ENCODE measurements at regions not wholly inside any gene's neighbourhood (a gene's known extent, or its start where the extent isn't known, plus 50 kb on each side); places are given as distances from the start of the nearest gene placed in this dataset.
"Not testable (repeated sequence)": the region's sequence is repeated elsewhere in the genome, so short reads cannot be mapped to it uniquely, and the experiment has no call there.

DNA sequence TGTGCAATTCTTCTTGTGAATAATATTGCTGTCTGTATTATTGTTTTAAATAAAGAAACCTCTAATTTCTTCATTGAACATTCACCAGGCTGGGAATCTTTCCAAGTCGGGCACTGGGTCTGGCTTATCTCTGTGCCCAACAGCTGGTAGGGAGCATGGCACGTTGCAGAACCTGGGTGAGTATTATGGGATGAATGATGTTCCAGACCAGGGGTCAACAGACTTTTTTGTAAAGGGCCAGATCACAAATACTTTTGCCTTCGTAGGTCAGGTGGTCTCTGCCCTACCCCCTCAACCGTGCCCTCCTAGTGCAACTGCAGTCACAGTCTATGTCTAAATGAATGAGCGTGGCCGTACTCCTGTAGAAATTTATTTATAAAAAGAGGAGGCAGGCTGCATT lies 81.6 kb upstream of the FOXQ1 start:
- DNase-seq, result no peak

DNA sequence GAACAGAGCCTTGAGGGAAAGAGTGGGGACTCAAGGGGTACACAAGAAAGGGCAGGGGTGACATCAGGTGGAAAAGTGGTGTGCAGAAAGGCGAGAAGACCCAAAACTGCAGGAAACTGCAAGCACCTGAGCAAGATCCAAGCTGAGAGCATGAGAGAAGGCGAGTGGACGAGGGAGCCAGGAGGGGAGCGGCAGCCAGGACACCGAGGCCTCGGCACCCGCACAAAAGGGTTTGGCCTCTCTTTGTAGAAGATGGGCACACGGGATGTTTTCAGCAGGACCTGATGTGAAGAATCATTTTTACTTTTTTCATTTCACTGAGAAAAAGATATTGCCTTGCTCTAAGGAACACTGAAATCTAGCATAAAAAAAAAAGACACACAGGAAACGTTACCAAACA lies 82.1 kb upstream of the FOXQ1 start:
- DNase-seq, result no peak

DNA sequence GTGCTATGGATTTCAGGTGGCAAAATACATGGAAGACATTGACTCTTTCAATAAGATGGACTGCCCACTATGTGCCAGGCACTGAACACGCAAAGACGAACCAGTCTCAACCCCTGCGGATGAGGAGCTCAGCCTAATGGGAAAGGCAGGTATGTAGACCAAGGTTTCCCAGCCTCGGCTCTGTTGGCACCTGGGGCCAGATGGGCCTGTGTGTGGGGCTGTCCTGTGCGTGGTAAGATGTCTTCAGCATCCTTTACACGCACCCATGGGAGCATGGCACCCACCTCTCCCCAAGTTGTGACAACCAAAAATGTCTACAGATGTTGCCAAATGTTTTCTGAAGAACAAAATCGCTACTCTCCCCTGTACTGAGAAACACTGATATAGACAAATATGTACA lies 82.6 kb upstream of the FOXQ1 start:
- DNase-seq, result no peak

DNA sequence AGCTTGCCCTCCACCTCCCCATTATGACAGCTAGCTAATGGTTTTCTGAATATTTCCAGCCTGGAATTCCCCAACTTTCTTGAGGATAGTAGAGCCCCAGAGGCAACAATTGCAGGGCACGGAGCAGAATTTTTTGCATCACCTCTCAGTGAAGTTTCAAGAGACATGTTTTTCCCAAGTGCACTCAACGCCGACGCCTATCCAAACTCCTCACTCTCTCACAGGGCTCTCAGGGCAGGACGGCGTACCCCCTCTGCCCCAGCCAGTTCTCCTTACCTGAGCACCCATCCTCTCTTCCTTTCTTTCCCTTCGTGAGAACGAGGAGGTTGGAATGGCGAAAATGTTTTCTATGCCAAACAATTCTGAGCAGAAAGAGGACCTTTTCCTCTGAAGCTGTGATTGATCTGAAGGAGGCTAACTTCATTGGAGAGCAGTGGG lies 83.1 kb upstream of the FOXQ1 start:
- no peak for DNase-seq

DNA sequence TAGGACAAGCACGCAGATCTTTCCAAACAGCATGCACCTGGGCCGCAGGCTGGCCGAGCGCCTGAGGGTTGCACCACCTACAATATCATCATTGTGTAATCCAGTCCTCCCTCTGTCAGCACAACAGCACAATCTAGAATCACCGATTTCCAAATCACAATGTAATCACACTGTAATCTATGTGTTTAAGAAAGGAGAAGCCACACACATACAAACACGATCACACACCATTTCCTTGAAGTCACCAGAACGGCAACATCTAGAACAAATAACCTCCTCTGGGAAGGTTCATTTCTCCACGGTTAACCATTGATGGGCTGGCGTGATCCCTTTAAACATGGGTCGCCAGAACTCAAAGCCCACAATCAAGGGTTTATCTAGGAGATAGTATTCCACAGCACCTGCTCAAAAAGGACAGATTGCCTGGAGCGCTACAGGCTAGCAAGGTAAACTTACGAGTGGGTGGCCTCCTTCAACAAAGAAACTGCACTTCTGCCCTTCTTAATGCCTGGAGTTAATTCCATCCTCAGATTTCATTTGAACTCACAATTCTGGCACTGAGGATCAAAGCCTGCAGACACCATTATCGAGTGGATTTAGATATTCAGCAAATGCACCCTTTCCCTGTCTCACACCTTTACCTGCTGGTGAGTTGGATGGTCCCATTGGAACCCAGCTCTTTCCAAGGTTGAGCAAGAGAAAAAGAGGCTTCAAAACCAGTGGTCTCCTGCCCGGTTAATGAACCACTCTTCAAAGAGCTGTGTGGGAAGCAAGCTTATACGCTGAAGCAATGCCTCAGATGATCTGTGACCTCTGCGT lies 83.8 kb upstream of the FOXQ1 start:
- no peak for DNase-seq

DNA sequence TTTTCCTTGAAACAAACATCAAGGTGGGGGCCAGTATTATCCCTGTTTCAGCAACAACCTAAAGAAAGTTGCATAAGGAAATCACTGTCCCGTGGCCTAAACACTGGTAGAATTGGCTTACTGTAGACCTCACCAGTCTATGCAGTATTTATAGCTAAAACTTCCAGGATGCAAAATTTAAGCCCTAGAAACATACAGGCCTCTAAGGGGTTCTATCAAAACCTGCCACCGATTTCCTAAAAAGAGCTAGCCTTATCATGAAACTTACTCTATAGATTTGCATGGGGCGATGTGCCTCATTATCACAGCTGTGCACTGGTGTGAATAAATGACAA lies 84.3 kb upstream of the FOXQ1 start:
- DNase-seq, result no peak

DNA sequence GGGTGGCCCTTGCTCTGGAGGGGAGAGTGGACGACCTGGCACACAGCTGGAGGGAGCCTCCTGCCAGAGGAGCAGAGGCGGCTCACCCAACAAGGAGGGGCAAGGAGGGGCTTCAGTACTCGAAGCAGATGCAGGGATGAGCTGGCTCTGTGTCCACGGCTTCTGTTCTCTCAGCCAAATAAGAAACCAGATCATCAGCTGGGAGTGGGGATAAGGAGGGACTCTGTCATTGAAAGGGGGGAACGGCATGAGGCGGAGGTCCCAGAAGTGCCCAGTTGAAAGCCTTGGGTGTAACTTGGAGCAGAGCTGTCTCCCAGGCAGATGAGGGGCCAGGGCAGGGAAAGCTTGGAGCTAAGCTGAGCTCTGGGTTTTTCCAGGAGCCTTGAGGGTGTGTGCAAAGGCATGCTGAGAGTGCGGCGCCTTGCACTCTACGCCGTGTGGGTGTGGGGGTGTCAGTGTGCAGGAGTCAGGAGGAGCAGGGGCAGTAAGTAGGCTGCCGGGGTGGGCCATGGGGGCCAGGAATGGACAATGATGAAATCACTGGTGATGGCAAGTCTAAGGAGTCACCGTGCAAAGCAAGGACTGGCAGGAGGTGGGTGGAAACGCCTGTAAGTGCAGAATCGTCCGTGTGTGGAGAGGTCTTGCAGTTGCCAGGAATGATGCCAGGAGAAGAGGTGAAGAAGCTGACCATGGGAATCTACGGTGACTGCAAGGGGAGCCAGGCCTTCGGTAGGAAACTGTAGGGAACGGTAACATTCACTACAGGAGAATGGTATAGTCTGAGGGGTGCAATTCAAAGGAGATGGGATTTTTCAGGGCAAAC lies 85.4 kb upstream of the FOXQ1 start:
- DNase-seq, result no peak

DNA sequence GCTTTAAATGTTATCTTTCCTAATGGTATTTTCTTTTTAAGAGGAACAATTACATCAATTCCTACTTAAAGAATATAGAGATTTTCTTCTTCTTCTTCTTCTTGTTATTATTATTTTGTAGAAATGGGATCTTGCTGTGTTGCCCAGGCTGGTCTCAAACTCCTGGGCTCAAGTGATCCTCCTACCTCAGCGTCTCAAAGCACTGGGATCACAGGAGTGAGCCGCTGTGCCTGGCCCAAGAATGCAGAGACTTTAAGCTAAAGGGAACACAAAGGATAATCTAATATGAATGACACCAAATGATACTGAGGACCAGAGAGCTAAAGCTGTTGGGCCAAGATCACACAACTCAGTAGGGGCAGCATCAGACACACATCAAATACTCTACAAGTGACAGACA lies 87.4 kb upstream of the FOXQ1 start:
- DNase-seq, result no peak

DNA sequence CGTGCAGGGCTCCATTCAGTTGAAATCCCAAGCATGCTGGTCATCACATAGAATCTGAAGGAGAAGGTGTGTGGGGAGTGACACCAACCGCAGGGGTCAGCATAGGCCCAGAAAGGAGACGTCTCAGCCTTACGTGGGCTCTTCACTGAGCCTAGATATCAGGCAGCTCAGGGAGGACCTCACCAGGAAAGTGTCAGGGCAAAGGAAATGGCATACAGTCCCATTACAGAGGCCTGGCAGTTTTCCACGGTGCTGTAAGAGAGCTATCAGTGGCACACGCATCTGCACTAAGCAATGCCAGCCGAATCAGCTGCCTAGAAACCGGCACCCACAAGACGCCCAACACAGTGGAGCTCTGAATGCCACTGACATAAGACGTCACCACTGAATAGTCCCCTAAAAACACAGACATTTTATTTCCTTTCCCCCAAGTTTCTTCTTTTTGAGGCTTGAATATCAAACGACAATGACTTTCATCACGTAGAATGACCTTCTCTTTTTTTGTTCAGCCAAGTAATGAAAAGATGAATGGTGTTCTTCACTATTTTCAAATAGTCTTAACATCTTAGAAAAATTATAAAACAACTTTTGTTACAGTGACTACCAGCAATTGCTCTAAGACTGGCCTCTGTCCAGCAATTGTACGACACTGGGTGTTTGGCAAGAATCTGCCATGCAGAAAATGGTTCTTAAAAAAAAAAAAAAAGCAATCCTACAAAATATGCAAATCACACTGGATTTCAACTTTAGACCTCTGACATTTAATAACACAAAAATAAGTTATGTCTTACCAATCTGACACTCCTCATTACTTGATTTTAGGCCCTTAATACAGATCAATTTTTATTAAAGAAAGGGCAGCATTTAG lies 88.9 kb upstream of the FOXQ1 start:
- DNase-seq, result no peak

DNA sequence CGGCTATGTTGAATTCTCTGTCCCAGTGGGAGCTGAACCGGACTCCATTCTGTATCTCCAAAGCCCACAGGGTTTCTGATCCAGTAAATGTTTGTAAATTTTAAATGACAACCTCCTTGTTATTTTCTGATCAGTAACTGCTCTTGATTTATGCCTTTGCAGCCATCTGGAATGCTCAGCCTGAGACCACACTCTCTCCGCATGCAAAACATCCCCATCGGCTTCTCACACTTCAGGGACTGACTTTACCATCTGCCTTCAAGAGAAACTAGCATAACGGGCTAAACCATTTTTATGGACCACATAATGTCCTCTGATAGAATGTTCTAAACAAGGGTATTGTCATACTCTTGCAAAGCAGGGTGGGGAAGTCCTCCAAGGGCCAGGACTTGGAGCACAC lies 94.5 kb upstream of the FOXQ1 start:
- DNase-seq, result no peak

DNA sequence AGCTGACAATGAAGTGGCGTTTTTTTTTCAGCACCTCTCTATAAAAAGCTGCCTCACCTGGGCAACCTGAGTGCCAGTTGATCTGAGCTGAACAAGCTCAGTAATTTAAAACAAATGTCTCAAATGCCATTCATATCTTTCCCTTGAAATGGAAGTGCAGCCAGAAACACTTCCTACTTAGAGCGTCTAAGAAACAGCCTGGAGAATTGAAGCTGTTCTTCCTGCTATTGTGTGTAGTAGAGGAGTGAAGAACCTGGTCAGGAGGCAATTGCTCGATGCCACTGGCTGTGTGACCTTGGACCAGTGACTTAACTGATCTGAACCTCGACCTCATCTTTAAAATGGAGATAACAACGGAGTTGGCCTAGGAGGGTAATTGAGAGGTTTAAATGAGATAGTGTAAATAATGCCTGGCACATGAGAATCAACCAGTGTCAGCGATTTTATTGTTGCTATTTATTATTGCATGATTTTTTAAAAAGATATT lies 95.4 kb upstream of the FOXQ1 start:
- DNase-seq, result no peak

DNA sequence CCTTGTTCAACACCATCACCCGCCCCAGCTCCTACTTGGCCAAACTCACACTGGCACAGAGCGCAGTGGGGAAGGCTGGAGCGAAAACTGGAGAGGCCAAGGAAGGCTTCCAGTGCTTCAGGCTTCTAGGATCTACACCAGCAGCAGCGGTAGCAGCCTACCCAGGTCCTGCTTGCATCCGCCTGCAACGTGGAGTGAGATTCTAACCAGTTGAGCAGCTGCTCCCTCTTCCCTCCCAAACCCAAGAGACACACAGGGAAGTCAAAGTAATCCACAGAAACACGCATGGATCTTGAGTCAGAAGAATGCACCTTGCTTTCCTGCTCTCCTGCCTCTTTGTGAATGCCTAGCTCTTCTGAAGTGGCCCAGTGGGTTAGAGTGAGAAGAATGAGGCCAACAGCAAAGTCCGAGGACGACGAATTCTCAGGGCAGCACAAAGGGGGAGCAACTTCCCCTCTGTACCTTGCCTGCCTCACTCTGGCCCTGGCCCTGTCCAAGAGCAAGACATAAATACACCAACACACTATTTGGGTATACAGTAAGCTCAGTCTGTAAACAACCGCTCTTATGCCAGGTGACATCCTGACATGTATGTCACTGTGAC lies 95.9 kb upstream of the FOXQ1 start:
- DNase-seq, result no peak

DNA sequence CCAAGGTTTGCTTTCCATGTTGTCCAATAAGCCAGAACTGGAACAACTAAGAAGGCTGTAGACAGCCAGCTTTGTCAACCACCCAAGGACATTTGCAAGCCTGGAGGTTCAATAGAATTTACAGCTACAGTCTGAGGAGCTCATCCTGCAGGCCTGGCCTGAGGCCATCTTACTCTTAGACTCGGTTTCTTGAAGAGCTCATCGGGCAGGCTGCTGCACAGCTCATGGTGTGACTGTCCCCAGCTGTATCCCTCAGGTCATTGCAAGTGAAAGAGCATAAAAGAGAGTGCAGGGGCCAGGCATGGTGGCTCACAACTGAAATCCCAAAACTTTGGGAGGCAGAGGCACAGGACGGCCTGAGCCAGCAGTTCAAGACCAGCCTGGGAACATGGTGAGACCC lies 96.9 kb upstream of the FOXQ1 start:
- DNase-seq, result no peak

DNA sequence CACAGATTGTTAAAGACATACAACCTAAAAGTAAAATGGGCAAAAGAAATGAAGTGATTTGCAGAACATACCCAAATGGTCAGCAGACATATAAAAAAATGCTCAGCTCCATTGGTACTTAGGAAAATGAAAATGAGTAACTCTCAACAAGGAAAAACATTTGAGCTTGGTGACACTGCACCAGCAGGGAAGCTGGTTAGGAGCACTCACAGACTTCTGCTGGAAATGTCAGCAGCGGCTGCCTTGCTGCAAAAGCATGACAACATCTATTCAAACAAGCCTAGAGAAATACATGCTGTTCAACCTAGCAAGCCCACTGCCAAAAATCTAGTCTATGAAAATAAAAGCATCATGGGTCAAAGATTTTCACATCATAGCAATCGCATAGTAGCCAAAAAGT lies 99.0 kb upstream of the FOXQ1 start:
- DNase-seq, result no peak

DNA sequence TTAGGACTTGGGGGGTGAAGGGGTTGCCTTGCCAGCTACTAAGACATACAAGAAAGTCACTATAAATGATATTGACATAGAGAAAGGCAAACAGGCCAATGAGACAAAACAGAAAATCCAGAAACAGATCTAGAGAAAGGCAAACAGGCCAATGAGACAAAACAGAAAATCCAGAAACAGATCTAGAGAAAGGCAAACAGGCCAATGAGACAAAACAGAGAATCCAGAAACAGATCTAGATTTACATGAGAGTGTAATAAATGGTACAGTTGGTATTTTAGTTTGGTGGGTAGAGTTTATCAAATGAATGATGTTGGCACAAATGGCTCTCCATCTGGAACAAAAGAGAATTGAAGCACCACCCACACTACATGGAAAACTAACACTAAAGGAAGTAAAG lies 99.8 kb upstream of the FOXQ1 start:
- DNase-seq, result not testable (repeated sequence)

DNA sequence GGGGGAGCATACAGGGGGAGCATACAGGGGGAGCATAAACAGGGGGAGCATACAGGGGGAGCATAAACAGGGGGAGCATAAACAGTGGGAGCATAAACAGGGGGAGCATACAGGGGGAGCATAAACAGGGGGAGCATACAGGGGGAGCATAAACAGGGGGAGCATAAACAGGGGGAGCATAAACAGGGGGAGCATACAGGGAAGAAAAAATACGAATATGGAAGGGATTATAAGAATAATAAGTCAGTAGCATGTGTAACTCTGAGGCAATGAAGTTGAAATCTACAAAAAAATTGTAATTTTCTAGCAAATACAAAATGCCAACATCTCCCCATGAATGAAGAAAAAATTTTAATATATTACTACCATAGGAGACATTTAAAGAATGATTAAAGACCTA lies 101.3 kb upstream of the FOXQ1 start:
- not testable (repeated sequence) for DNase-seq

DNA sequence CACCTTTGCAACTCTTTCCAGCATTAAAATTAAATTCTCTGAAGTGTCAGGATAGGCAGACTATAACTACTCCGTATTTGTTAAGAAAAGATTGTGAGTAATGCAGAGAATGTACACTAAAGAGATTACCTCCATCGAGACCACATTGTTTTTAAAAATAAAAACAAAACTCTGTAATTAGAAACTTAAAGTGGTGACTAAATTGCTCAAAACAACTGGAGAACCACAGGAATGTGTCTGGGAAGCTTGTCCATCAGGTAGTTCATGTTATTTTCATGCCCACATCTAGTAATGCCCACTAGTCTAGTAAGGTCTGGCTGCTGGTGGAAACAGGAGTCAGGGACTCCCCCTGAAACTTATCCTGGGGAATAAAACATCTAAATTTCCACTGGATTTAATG lies 103.0 kb upstream of the FOXQ1 start:
- no peak for DNase-seq

DNA sequence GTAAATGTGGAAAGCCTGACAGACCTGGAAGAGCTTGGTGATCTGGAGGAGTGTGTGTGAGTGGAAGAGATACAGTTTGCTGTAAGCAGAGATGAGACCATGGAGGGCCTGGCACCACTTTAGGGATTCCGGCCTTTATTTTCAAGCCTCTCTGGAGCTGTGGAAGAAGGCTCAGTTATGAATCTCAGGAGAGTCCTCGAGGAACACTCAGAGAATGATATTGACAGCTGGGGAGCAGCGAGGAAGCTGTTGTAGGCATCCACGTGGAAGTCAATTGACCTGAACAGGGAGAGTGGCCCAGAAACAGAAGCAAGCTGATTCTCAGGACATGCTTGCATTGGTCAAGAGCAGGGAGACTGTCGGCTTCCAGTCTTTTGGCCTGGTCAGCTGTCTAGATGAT lies 108.4 kb upstream of the FOXQ1 start:
- no peak for DNase-seq

DNA sequence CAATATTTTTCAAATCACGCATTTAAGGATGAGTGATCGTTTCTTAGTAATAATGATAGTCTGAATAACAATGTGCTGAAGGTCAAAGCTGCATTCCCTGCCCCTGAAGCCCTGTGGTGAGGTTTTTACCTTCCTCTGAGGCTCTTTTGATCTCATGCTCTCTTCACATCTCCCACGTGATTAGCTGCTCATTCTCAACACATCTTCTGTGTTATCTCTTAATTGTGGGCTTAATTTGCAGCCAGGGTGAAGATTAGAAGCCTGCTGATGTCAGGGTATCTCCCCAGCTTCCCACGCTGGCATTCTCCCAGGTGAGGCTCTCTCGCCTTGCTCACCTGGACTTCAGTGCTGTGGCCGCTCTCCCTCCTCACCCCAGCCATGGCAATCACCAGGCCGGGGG lies 109.7 kb upstream of the FOXQ1 start:
- DNase-seq, result no peak

DNA sequence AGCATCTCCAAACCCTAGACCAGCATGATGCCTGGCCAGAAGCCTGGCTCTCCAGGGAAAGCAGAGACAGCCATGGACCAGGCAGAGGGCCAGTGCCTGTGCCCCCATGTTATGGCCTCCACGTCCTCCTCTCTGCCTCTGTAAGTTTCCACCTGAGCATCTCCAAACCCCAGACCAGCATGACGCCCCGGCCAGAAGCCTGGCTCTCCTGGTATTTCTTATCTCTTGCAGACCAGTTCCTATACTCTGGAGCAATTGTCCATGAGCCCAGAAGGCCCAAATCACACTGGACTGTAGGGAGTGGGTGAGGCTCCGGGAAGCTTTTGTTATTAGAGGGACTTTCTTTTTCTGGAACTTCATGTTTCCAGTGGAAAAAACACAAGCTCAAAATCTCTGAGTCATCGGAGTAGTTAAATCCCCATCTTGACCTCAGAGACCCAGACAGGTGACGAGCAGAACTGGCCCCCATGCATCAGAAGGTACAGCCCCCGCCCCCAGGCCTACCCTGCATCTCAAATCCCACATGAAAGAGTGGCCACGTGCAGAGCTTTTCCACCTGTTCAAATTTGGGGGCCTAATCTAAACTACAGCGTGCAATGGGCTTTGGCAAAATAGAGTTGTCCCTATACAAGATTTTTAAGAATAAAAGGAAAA lies 110.2 kb upstream of the FOXQ1 start:
- DNase-seq, result no peak

DNA sequence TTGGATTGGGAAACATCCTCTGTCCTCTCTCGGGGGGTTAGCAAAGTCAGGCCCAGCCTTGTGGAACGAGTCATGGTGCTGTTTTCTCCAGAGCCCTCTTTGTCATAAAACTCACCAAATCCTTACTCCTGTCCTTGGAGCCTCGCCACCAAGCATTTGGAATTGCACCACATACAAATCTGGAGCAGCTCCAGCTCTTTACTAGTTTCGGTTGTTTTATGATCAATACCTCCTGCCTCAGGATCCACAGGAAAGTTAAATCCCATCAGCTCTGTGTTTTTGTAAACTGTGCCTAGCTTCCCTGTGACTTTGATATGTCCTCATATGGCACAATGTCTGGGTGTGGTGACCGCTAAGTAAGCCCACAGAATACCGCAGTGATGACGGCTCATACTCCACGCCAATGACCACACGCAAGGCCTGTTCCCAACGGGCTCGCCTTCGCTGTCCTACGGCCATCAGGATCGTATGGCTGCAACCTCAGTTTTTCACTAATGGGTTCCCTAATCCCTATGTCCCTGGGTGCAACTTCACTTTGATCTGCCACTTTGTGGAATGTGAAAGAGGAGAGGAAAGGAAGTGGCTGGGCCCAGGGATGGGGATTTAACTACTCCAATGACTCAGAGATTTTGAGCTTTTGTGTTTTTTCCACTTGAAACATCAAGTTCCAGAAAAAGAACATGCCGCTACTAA lies 111.3 kb upstream of the FOXQ1 start:
- no peak for DNase-seq

DNA sequence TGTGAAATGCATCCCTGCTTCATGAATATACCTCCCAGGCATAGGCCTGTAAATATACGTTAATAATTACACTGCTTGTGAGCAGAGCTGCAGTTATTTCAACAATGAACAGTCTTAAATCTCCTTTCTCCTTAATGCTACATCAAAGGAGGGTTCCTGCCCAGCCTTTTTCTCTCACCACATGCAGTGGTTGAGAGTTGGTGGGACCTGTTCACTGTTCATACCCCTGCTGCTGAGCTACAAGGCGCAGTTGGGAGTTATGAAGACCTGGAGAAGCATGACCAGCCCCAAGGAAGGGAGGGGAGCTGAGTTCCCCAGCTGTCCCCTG lies 111.9 kb upstream of the FOXQ1 start:
- DNase-seq, result no peak
